ENCODE measurements at regions not wholly inside any gene's neighbourhood (a gene's known extent, or its start where the extent isn't known, plus 50 kb on each side); places are given as distances from the start of the nearest gene placed in this dataset.
"Not testable (repeated sequence)": the region's sequence is repeated elsewhere in the genome, so short reads cannot be mapped to it uniquely, and the experiment has no call there.

GRCh38 chr17:27207073-27207513 lies 86.8 kb upstream of the WSB1 start:
- Histone ChIP-seq H3K4me3 (no peak overlapping the region), H3K27ac (no peak overlapping the region), H3K9me3 (no peaks in the 10 kb centered on the region), H3K4me1 (no peaks in the 10 kb centered on the region), H3K27me3 (no peaks in the 10 kb centered on the region), H3K36me3 (no peaks in the 10 kb centered on the region)
- TF ChIP-seq CTCF (IDR thresholded peaks at IDR 0.05) = no peak
- intact Hi-C loops (cut with DNase I) = no loop called here
- ATAC-seq = peak; percentile 82
- DNase-seq = no peak

- H3K27me3 ChIP-seq; H3K9me3 ChIP-seq; ATAC-seq; H3K4me3 ChIP-seq; H3K27ac ChIP-seq; H3K4me1 ChIP-seq; intact Hi-C loops (cut with DNase I); DNase-seq; H3K36me3 ChIP-seq: not testable (repeated sequence)
Observed at GRCh38 chr17:27208370-27208769, 85.5 kb upstream of the WSB1 start.

GRCh38 chr17:27209316-27209715 lies 84.6 kb upstream of the WSB1 start:
- intact Hi-C loops (cut with DNase I) = no loop called here
- Histone ChIP-seq H3K9me3 (no peaks in the 10 kb centered on the region), H3K27ac (no peak overlapping the region), H3K4me3 (no peak overlapping the region), H3K36me3 (no peaks in the 10 kb centered on the region), H3K27me3 (no peaks in the 10 kb centered on the region), H3K4me1 (no peaks in the 10 kb centered on the region)
- ATAC-seq (no peak), DNase-seq (no peak)
- no peak for TF ChIP-seq CTCF (IDR thresholded peaks at IDR 0.05)

- ATAC-seq; intact Hi-C loops (cut with DNase I); H3K27me3 ChIP-seq; H3K9me3 ChIP-seq; H3K4me1 ChIP-seq; DNase-seq; H3K27ac ChIP-seq; H3K36me3 ChIP-seq; H3K4me3 ChIP-seq: not testable (repeated sequence)
Observed at GRCh38 chr17:27210809-27211208, 83.1 kb upstream of the WSB1 start.

- ATAC-seq = peak; percentile 75
Observed at GRCh38 chr17:27216836-27217235, 77.1 kb upstream of the WSB1 start.

GRCh38 chr17:27217631-27218030 lies 76.3 kb upstream of the WSB1 start:
- Histone ChIP-seq H3K4me3 (no peak overlapping the region), H3K9me3 (no peaks in the 10 kb centered on the region), H3K36me3 (no peaks in the 10 kb centered on the region), H3K27ac (no peak overlapping the region), H3K4me1 (no peaks in the 10 kb centered on the region), H3K27me3 (no peaks in the 10 kb centered on the region)
- DNase-seq (no peak), ATAC-seq (peak; percentile 88)
- intact Hi-C loops (cut with DNase I) = no loop called here
- TF ChIP-seq CTCF (IDR thresholded peaks at IDR 0.05) = no peak

More at GRCh38 chr17:27216836-27217235, 77.1 kb upstream of the WSB1 start:
- H3K27me3 ChIP-seq = no peaks in the 10 kb centered on the region
- no peak for TF ChIP-seq CTCF (IDR thresholded peaks at IDR 0.05)
- H3K4me3 ChIP-seq = no peak overlapping the region
- H3K27ac ChIP-seq = no peak overlapping the region
- H3K9me3 ChIP-seq = no peaks in the 10 kb centered on the region
- intact Hi-C loops (cut with DNase I) = no loop called here
- no peaks in the 10 kb centered on the region for H3K36me3 ChIP-seq
- DNase-seq = no peak
- H3K4me1 ChIP-seq = no peaks in the 10 kb centered on the region

- ATAC-seq (no peak), DNase-seq (no peak)
- H3K4me3 ChIP-seq = no peak overlapping the region
- intact Hi-C loops (cut with DNase I) = no loop called here
- TF ChIP-seq CTCF (IDR thresholded peaks at IDR 0.05) = no peak
- H3K9me3 ChIP-seq = no peaks in the 10 kb centered on the region
- no peaks in the 10 kb centered on the region for H3K4me1 ChIP-seq
- H3K27me3 ChIP-seq = no peaks in the 10 kb centered on the region
- no peak overlapping the region for H3K27ac ChIP-seq
- H3K36me3 ChIP-seq = no peaks in the 10 kb centered on the region
Observed at GRCh38 chr17:27218041-27218440, 75.9 kb upstream of the WSB1 start.

Data from upper lobe of right lung (tissue), 1 donor.